ENCODE measurements at regions not wholly inside any gene's neighbourhood (a gene's known extent, or its start where the extent isn't known, plus 50 kb on each side); places are given as distances from the start of the nearest gene placed in this dataset.

DNA sequence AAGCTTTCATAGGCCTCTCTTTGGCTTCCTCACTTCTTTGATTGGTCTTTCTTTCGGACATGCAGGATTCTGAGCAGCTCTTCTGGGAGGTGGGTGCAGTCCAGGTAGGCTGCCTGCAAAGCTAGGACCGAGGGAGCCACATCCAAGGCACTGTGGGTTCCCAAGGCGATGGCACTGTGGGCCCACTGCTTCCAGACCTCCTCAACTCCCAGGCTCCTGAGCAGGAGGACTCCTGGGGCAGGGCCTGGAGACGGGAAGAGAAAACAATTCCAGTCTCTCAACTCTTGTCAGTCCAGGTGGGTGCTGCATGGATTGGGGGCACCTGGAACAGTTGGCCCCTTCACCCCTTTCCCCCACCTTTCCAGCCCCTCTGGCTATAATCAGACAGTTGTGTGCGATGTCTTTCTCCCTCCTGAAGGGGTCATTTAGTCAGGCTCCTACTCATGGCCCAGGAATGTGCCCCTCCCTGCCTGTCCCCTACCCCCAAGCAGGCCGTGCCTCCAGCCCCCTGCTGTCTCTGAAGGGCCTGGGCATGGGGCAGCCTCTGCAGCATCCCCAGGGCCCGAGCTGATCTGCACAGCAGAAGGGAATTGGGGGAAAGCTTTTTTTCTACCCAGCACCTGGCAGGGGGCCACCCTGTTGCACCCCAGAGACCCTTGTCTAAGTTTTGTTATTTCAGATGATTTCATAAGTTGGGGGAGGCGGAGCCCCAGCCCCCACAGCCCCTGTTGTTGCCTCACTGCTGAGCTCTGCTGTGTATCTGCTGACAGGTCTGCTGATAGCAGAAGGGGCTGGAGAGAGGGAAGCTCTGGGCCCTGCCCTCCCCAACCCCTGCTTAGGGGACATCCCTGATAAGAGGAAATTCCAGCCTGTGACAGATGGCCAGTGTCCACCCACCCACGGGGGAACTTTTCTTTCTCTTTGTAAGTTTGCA is 330.3 kb downstream of the SEC14L1 start (continued):
- TF ChIP-seq, protein P1, sequence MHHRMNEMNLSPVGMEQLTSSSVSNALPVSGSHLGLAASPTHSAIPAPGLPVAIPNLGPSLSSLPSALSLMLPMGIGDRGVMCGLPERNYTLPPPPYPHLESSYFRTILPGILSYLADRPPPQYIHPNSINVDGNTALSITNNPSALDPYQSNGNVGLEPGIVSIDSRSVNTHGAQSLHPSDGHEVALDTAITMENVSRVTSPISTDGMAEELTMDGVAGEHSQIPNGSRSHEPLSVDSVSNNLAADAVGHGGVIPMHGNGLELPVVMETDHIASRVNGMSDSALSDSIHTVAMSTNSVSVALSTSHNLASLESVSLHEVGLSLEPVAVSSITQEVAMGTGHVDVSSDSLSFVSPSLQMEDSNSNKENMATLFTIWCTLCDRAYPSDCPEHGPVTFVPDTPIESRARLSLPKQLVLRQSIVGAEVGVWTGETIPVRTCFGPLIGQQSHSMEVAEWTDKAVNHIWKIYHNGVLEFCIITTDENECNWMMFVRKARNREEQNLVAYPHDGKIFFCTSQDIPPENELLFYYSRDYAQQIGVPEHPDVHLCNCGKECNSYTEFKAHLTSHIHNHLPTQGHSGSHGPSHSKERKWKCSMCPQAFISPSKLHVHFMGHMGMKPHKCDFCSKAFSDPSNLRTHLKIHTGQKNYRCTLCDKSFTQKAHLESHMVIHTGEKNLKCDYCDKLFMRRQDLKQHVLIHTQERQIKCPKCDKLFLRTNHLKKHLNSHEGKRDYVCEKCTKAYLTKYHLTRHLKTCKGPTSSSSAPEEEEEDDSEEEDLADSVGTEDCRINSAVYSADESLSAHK (tag by site-specific recombination; IDR thresholded peaks at IDR 0.05): no peak
- TF ChIP-seq SETDB1 (IDR thresholded peaks at IDR 0.05; ENCODE audit: insufficient read length, low read length): no peak
- TF ChIP-seq ZNF473 (tag by site-specific recombination; IDR thresholded peaks at IDR 0.05): no peak
- no peak for TF ChIP-seq ZNF341 (tag by site-specific recombination; IDR thresholded peaks at IDR 0.05; ENCODE audit: low read depth)
- no peak for TF ChIP-seq ZNF416 (tag by site-specific recombination; IDR thresholded peaks at IDR 0.05)
- TF ChIP-seq ZNF133 (tag by site-specific recombination; IDR thresholded peaks at IDR 0.05): no peak
- no peak for TF ChIP-seq ZNF610 (tag by site-specific recombination; IDR thresholded peaks at IDR 0.05; ENCODE audit: borderline replicate concordance)
- peak; percentile 99 for TF ChIP-seq GLIS1 (tag by site-specific recombination; IDR thresholded peaks at IDR 0.05)
- no peak for TF ChIP-seq ZNF501 (tag by site-specific recombination; IDR thresholded peaks at IDR 0.05)
- TF ChIP-seq ZNF544 (tag by site-specific recombination; IDR thresholded peaks at IDR 0.05): no peak
- TF ChIP-seq ZNF23 (tag by site-specific recombination; IDR thresholded peaks at IDR 0.05; ENCODE audit: borderline replicate concordance): no peak
- TF ChIP-seq ZNF366 (tag by site-specific recombination; conservative IDR thresholded peaks at IDR 0.05): no peak
- 0 out of 2 replicates have a peak, but pooled peaks have one; percentile 33 for TF ChIP-seq ZBTB20 (tag by site-specific recombination; IDR thresholded peaks at IDR 0.05)
- no peak for TF ChIP-seq RBAK (tag by site-specific recombination; IDR thresholded peaks at IDR 0.05)
- TF ChIP-seq ZNF555 (tag by site-specific recombination; conservative IDR thresholded peaks at IDR 0.05): no peak
- TF ChIP-seq, protein P2, sequence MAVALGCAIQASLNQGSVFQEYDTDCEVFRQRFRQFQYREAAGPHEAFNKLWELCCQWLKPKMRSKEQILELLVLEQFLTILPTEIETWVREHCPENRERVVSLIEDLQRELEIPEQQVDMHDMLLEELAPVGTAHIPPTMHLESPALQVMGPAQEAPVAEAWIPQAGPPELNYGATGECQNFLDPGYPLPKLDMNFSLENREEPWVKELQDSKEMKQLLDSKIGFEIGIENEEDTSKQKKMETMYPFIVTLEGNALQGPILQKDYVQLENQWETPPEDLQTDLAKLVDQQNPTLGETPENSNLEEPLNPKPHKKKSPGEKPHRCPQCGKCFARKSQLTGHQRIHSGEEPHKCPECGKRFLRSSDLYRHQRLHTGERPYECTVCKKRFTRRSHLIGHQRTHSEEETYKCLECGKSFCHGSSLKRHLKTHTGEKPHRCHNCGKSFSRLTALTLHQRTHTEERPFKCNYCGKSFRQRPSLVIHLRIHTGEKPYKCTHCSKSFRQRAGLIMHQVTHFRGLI (tag by site-specific recombination; IDR thresholded peaks at IDR 0.05): no peak
- TF ChIP-seq ZNF350 (tag by site-specific recombination; IDR thresholded peaks at IDR 0.05): no peak
- TF ChIP-seq ZBTB48 (tag by site-specific recombination; IDR thresholded peaks at IDR 0.05): no peak
- TF ChIP-seq ZNF221 (tag by site-specific recombination; IDR thresholded peaks at IDR 0.05; ENCODE audit: borderline replicate concordance): no peak
- no peak for TF ChIP-seq ZNF624 (tag by site-specific recombination; IDR thresholded peaks at IDR 0.05)
- TF ChIP-seq AEBP2 (tag by site-specific recombination; IDR thresholded peaks at IDR 0.05; ENCODE audit: borderline replicate concordance): no peak
- TF ChIP-seq ZBTB1 (tag by site-specific recombination; IDR thresholded peaks at IDR 0.05): no peak
- no peak for TF ChIP-seq ZNF626 (tag by site-specific recombination; IDR thresholded peaks at IDR 0.05)
- TF ChIP-seq, protein P3, sequence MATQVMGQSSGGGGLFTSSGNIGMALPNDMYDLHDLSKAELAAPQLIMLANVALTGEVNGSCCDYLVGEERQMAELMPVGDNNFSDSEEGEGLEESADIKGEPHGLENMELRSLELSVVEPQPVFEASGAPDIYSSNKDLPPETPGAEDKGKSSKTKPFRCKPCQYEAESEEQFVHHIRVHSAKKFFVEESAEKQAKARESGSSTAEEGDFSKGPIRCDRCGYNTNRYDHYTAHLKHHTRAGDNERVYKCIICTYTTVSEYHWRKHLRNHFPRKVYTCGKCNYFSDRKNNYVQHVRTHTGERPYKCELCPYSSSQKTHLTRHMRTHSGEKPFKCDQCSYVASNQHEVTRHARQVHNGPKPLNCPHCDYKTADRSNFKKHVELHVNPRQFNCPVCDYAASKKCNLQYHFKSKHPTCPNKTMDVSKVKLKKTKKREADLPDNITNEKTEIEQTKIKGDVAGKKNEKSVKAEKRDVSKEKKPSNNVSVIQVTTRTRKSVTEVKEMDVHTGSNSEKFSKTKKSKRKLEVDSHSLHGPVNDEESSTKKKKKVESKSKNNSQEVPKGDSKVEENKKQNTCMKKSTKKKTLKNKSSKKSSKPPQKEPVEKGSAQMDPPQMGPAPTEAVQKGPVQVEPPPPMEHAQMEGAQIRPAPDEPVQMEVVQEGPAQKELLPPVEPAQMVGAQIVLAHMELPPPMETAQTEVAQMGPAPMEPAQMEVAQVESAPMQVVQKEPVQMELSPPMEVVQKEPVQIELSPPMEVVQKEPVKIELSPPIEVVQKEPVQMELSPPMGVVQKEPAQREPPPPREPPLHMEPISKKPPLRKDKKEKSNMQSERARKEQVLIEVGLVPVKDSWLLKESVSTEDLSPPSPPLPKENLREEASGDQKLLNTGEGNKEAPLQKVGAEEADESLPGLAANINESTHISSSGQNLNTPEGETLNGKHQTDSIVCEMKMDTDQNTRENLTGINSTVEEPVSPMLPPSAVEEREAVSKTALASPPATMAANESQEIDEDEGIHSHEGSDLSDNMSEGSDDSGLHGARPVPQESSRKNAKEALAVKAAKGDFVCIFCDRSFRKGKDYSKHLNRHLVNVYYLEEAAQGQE (tag by site-specific recombination; IDR thresholded peaks at IDR 0.05): no peak
- no peak for TF ChIP-seq ZNF394 (tag by site-specific recombination; IDR thresholded peaks at IDR 0.05; ENCODE audit: borderline replicate concordance)
- no peak for TF ChIP-seq ZFP3 (tag by site-specific recombination; IDR thresholded peaks at IDR 0.05; ENCODE audit: low read depth)
- TF ChIP-seq ZNF114 (tag by site-specific recombination; IDR thresholded peaks at IDR 0.05): no peak
- TF ChIP-seq YY1 (tag by site-specific recombination; IDR thresholded peaks at IDR 0.05): no peak
- TF ChIP-seq SCRT2 (tag by site-specific recombination; IDR thresholded peaks at IDR 0.05): peak; percentile 70
- no peak for TF ChIP-seq ZNF785 (tag by site-specific recombination; IDR thresholded peaks at IDR 0.05)
- no peak for TF ChIP-seq ZNF157 (tag by site-specific recombination; IDR thresholded peaks at IDR 0.05)
- no peak for TF ChIP-seq ZNF747 (tag by site-specific recombination; IDR thresholded peaks at IDR 0.05)
- peak; percentile 92 for TF ChIP-seq ZFP69B (tag by site-specific recombination; IDR thresholded peaks at IDR 0.05)
